ENCODE measurements at regions not wholly inside any gene's neighbourhood (a gene's known extent, or its start where the extent isn't known, plus 50 kb on each side); places are given as distances from the start of the nearest gene placed in this dataset.

- no peak for DNase-seq (ENCODE audit: low read depth in 2 of 2)
These were observed 161.7 kb downstream of the IRF8 start for GRCh38 chr16:86060381-86061317.

GRCh38 chr16:86061318-86061695, 162.3 kb downstream of the IRF8 start:
- DNase-seq (ENCODE audit: low read depth in 2 of 2) = no peak

GRCh38 chr16:86061721-86062120, 162.8 kb downstream of the IRF8 start:
- DNase-seq (ENCODE audit: low read depth in 2 of 2) = no peak

- no peak for DNase-seq (ENCODE audit: low read depth in 2 of 2)
These were observed 163.5 kb downstream of the IRF8 start for GRCh38 chr16:86062271-86062965.

- no peak for DNase-seq (ENCODE audit: low read depth in 2 of 2)
These were observed 164.9 kb downstream of the IRF8 start for GRCh38 chr16:86063760-86064405.

- DNase-seq (ENCODE audit: low read depth in 2 of 2) = no peak
These were observed 165.7 kb downstream of the IRF8 start for GRCh38 chr16:86064431-86065250.

GRCh38 chr16:86065711-86066110, 166.7 kb downstream of the IRF8 start:
- no peak for DNase-seq (ENCODE audit: low read depth in 2 of 2)

GRCh38 chr16:86066811-86067210, 167.8 kb downstream of the IRF8 start:
- no peak for DNase-seq (ENCODE audit: low read depth in 2 of 2)

- no peak for DNase-seq (ENCODE audit: low read depth in 2 of 2)
These were observed 168.6 kb downstream of the IRF8 start for GRCh38 chr16:86067516-86067915.

GRCh38 chr16:86067936-86068335, 169.0 kb downstream of the IRF8 start:
- no peak for DNase-seq (ENCODE audit: low read depth in 2 of 2)

GRCh38 chr16:86068722-86069121, 169.8 kb downstream of the IRF8 start:
- no peak for DNase-seq (ENCODE audit: low read depth in 2 of 2)

GRCh38 chr16:86069736-86070298, 170.9 kb downstream of the IRF8 start:
- no peak for DNase-seq (ENCODE audit: low read depth in 2 of 2)

GRCh38 chr16:86070484-86070883, 171.5 kb downstream of the IRF8 start:
- no peak for DNase-seq (ENCODE audit: low read depth in 2 of 2)

GRCh38 chr16:86070971-86071370, 172.0 kb downstream of the IRF8 start:
- no peak for DNase-seq (ENCODE audit: low read depth in 2 of 2)

- no peak for DNase-seq (ENCODE audit: low read depth in 2 of 2)
These were observed 172.8 kb downstream of the IRF8 start for GRCh38 chr16:86071611-86072240.

GRCh38 chr16:86072328-86073102, 173.6 kb downstream of the IRF8 start:
- DNase-seq (ENCODE audit: low read depth in 2 of 2) = peak in 1 of 2 donors; percentile 11

GRCh38 chr16:86073103-86073625, 174.2 kb downstream of the IRF8 start:
- no peak for DNase-seq (ENCODE audit: low read depth in 2 of 2)

- no peak for DNase-seq (ENCODE audit: low read depth in 2 of 2)
These were observed 175.0 kb downstream of the IRF8 start for GRCh38 chr16:86073763-86074493.

Data from stimulated activated CD8-positive, alpha-beta memory T cell treated with anti-CD3 and anti-CD28 coated beads, Interleukin-15, amount 100 ng/mL, for 48 hours (primary cell).